ENCODE measurements at regions not wholly inside any gene's neighbourhood (a gene's known extent, or its start where the extent isn't known, plus 50 kb on each side); places are given as distances from the start of the nearest gene placed in this dataset.

- DNase-seq (ENCODE audit: low spot score): no peak
These were observed 121.8 kb upstream of the SESN3 start for GRCh38 chr11:95352733-95353346.

GRCh38 chr11:95349345-95349942, 118.4 kb upstream of the SESN3 start:
- no peak for DNase-seq (ENCODE audit: low spot score)

- DNase-seq (ENCODE audit: low spot score): no peak
These were observed 115.3 kb upstream of the SESN3 start for GRCh38 chr11:95346265-95346664.

DNA sequence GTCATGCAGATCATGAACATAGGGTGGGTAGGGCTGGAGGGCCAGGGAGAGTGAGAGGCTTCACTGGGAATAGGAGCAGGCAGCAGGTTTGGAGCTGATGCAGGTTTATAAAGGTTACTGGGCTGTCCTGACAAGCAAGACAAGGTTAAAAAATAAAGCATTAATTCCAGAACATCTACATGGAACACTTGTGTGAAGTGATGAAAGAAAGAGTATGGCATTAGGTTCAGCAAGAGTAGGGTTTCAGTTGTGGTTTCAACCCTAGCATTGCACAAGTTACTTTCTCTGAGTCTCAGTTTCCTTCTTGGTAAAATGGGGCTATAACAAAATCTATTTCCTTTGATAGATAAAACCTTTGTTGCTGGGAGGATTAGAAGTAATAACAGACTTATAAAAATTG, 114.6 kb upstream of the SESN3 start:
- no peak for DNase-seq (ENCODE audit: low spot score)

DNA sequence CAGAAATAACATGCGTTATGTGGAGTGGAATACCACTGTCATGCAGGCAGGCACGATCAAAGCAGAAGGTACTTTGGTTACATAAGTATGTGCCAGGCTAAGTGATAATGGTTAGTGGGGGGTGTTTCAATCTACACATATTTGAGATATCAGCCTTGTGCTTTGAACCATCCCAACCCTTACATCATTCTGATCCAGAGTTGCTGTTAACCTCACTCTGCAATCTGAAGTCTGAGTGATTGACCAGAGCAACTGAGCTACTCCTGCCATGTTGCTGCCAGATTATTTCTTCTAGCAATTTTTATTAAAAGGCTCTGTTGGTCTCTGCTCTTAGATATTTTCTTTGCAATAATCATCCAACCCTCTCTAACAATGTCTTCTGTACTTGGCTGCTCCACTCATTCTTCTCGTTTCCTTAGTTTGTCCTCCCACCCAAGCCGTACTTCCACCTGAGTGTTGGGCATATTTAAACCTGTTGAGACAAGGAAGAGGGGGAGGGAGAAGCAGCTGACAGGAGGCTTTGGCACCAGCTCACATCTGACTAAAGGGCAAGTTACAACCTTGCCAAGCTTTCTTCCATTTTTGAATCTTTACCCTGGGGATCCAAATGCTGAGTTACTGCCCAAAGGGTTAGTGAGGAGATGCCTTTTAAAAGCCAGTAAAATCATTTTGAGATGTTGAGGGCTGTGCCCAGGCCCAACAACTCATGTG, 114.1 kb upstream of the SESN3 start:
- no peak for DNase-seq (ENCODE audit: low spot score)

- no peak for DNase-seq (ENCODE audit: low spot score)
These were observed 110.2 kb upstream of the SESN3 start for GRCh38 chr11:95341221-95341620.

DNA sequence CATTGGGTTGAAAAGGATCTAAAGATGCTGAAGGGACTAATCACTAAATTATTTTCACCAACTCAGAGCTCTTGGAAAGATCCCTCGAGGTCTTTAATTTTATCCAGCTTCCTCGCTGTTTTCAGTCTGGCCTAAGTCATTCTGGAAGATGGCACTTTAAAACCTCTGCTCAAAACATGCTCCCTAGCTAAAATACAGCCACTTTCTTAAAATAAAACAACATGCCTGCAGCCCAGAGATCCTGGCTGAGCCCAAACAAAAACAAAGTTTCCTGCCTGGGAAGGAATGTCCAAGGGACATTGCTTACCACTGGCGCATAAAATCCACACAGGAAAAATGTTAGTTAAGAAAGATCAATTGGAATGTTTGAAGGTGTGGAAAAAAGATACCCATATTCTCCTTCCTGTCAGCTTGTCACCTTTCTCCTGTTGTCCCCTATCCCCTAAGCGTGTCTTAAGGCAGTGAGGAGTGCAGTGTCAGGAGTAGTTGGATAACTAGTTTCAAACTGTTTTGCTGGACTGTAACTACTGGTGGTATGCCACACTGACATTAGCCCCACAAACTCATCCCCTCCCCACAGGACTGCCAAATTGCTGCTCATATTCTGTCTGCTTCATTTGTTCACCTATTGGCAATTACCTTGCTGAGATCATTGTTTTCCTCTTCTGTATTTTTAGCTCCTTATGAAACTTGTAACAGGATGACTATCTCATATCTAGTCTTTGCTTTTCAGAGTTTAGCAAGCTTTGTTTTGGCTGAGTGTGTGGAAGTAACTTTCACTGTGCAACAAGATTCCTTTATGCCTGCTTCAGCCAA, 108.3 kb upstream of the SESN3 start:
- no peak for DNase-seq (ENCODE audit: low spot score)

- peak; percentile 50 for DNase-seq (ENCODE audit: low spot score)
These were observed 107.5 kb upstream of the SESN3 start for GRCh38 chr11:95338430-95338991.

DNA sequence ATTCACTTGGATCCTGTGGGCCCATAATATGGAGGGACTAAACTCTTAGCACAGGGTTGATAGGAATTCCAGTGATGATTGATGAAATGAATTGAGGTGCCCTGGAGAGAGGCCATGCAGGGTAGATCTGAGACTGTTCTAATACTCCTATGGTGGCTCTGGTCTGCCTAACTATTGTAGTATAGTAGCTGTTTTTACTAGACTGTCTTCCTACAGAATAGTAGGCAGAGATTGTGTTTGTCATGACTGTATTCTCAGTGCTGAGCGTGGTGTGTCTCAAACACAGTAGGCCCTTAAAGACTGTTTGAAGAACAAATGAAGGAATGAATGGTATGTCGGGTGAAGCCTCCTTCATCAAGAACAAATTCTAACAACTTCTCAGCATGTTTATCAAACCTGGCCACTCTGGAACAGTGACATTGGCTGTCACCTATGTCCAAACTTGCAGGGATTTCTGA, 107.0 kb upstream of the SESN3 start:
- no peak for DNase-seq (ENCODE audit: low spot score)

GRCh38 chr11:95337175-95337957, 106.4 kb upstream of the SESN3 start:
- no peak for DNase-seq (ENCODE audit: low spot score)

- no peak for DNase-seq (ENCODE audit: low spot score)
These were observed 105.0 kb upstream of the SESN3 start for GRCh38 chr11:95335989-95336388.

GRCh38 chr11:95331161-95331560, 100.2 kb upstream of the SESN3 start:
- no peak for DNase-seq (ENCODE audit: low spot score)

GRCh38 chr11:95330302-95330701, 99.3 kb upstream of the SESN3 start:
- peak; percentile 35 for DNase-seq (ENCODE audit: low spot score)

GRCh38 chr11:95327273-95327948, 96.4 kb upstream of the SESN3 start:
- no peak for DNase-seq (ENCODE audit: low spot score)

- no peak for DNase-seq (ENCODE audit: low spot score)
These were observed 94.8 kb upstream of the SESN3 start for GRCh38 chr11:95325777-95326258.

DNA sequence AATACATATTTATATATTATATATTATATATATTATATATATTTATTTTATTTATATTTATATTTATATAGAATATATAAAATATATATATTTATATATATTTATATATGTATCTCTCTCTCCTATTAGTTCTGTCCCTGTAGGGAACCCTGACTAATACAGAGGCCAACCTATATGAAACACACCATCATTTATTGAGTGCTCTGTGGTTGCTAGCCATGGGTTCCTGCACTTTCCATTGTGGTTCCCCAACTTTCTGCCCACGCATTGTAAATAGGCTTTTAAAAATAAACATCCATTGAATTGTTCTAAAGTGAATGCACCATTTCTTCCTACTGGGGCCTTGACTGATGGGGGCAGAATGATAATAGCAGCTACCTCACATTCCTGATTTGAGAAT, 93.8 kb upstream of the SESN3 start:
- DNase-seq (ENCODE audit: low spot score): no peak

- no peak for DNase-seq (ENCODE audit: low spot score)
These were observed 91.5 kb upstream of the SESN3 start for GRCh38 chr11:95322539-95322938.

- DNase-seq (ENCODE audit: low spot score): no peak
These were observed 87.5 kb upstream of the SESN3 start for GRCh38 chr11:95318498-95318897.

GRCh38 chr11:95308512-95309035, 77.6 kb upstream of the SESN3 start:
- no peak for DNase-seq (ENCODE audit: low spot score)

GRCh38 chr11:95307286-95307685, 76.3 kb upstream of the SESN3 start:
- no peak for DNase-seq (ENCODE audit: low spot score)
